PC-9 (cell line): ENCODE measurements at regions not wholly inside any gene's neighbourhood (a gene's known extent, or its start where the extent isn't known, plus 50 kb on each side); places are given as distances from the start of the nearest gene placed in this dataset.

Experiments used
- CTCF ChIP-seq: fragments of 200-600 bp; sonication (generic); conservative IDR thresholded peaks from 2 replicates; pipeline ENCODE4 v1.6.1; 2017; ENCODE audit warnings: mixed run types, antibody characterized with exemption, mild to moderate bottlenecking, moderate library complexity
- EZH2 ChIP-seq: fragments of 200-600 bp; sonication (generic); IDR thresholded peaks from 2 replicates; pipeline ENCODE4 v1.8.0; 2017; ENCODE audit warnings: antibody characterized with exemption, low read depth

GRCh38 chr1:83026745-83027144, 972.2 kb downstream of the TTLL7 start:
- TF ChIP-seq CTCF (no peak), EZH2 (no peak)
